ENCODE measurements at regions not wholly inside any gene's neighbourhood (a gene's known extent, or its start where the extent isn't known, plus 50 kb on each side); places are given as distances from the start of the nearest gene placed in this dataset.
"Not testable (repeated sequence)": the region's sequence is repeated elsewhere in the genome, so short reads cannot be mapped to it uniquely, and the experiment has no call there.

DNA sequence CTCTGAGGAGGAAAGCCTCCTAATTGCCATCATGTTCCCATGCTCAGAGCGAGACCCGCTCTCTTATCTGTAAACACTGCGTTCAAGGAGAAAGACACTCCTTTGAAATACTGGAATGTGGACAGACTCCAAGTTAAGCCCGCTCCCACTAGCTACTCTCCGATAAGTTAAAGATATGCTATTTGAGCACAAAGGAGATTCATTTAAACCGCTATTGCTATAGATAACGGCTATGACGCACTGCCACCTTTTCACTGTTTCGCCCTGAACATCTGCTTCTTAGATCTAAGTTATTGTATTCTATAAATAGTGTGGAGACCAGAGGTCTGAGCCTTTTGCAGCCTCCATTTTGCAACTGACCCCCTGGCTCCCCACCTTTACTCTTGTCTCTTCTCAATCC lies 82.3 kb downstream of the GPX5 start:
- H3K27me3 ChIP-seq (ENCODE audit: insufficient read depth, low read length), result peaks cover 67% of the 10 kb centered on the region
- no peaks in the 10 kb centered on the region for H3K9me3 ChIP-seq (ENCODE audit: low read depth, low read length)
- no peaks in the 10 kb centered on the region for H3K4me1 ChIP-seq (ENCODE audit: insufficient read depth, low read length)
- no peak overlapping the region for H3K4me3 ChIP-seq (ENCODE audit: low read length)

DNA sequence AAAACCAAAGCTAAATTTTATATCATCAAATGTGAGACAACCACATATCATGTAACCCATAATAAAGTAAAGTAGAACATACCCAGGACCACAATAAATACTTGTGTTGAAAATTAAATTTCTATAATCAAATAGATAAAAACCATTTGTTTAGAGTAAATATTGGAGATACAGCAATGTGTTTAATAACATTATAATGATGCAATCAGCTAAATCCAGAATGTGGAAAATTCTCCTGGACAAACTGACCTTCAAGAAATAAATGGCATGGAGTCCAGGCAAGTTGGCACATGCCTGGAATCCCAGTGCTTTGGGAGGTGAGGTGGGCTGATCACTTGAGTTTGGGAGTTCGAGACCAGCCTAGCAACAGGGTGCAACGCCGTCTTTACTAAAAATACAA lies 84.0 kb downstream of the GPX5 start:
- Histone ChIP-seq H3K27me3 (ENCODE audit: insufficient read depth, low read length) (peaks cover 62% of the 10 kb centered on the region), H3K9me3 (ENCODE audit: low read depth, low read length) (no peaks in the 10 kb centered on the region), H3K4me1 (ENCODE audit: insufficient read depth, low read length) (no peaks in the 10 kb centered on the region), H3K4me3 (ENCODE audit: low read length) (no peak overlapping the region)

DNA sequence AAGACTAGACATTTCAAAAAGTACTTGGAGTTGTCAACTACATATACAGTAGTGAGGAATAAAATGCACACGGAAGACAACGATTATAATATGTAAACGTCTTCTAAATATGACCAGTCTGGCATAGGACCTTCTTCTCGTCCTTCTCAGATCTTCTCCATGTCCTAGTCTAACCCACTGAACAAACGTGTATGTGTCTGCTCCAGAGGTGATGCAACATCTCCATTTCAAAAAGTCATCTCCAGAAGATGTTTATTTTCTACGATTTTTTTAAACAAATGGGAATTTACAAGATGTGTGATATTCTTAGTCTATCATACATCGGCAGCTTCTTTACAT lies 89.9 kb downstream of the GPX5 start:
- Histone ChIP-seq H3K4me3 (ENCODE audit: low read length) (no peak overlapping the region), H3K4me1 (ENCODE audit: insufficient read depth, low read length) (no peaks in the 10 kb centered on the region), H3K27me3 (ENCODE audit: insufficient read depth, low read length) (peaks cover 53% of the 10 kb centered on the region), H3K9me3 (ENCODE audit: low read depth, low read length) (no peaks in the 10 kb centered on the region)

DNA sequence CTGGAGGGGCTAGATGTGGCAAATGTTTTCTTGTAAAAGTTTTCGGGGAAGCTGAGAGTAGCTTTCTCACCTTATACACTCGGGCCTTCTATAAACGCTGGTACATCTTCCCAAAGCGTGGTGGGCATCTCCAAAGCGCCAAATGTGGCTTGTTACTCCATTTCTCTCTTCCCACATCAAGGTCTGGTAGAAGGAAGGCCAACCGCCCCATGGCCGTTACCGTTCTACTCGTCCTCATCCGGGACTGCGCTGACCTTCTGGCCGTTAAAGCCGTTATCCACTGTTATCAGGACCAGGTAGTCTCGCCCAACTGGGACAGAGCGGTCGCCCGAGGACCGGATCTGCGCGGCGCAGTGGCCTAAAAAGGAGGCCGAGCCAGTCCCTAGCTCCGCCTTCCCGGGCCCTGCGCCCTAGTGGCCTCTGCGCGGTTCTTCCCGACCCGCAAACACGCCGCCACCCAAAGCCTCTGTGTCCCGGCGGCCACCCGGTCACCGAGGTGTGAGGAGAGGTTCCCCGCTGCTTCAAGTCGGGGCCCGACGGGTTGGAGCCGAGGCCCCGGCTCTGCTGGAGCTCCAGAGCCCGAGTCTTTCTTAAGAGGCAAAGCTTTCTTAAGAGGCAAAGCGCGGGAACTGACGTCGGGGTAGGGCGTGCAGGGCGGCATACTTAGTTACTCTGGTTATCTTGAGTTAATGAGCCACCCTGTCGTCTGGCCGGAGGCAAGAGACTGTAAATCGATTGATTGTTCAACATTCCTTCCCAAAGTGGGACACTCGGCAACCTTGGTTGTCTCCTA lies 90.5 kb downstream of the GPX5 start:
- H3K4me3 ChIP-seq (ENCODE audit: low read length), result no peak overlapping the region
- no peaks in the 10 kb centered on the region for H3K4me1 ChIP-seq (ENCODE audit: insufficient read depth, low read length)
- H3K9me3 ChIP-seq (ENCODE audit: low read depth, low read length), result no peaks in the 10 kb centered on the region
- H3K27me3 ChIP-seq (ENCODE audit: insufficient read depth, low read length), result peaks cover 53% of the 10 kb centered on the region

DNA sequence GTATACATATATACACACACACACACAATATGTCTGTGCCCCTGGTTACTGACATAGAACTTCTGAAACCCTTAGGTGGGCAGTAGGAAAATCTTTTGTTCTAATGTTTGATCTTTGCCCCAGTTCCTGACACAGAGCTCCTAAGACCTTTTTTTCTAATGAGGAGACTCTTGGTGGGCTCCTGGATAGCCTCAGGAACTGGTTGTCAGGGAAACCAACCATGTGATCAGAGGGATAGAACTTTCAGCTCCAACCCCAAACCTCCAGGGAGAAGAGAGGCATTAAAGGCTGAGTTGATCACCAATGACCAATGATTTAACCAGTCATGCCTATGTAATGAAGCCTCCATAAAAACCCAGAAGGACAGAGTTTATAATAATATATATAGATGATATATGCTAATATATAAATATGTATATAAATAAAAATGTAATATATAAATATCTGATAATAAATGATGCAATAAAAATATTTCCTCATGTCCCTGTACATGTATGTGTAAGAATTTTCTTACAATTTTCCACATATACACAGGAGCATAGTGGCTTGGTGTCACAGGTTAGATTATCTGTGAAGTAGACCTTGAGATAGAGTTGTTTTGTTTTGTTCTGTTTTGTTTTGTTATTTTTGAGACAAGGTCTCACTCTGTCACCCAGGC lies 93.3 kb downstream of the GPX5 start:
- H3K4me1 ChIP-seq (ENCODE audit: insufficient read depth, low read length), result no peaks in the 10 kb centered on the region
- peaks cover 45% of the 10 kb centered on the region for H3K27me3 ChIP-seq (ENCODE audit: insufficient read depth, low read length)
- H3K4me3 ChIP-seq (ENCODE audit: low read length), result no peak overlapping the region
- H3K9me3 ChIP-seq (ENCODE audit: low read depth, low read length), result no peaks in the 10 kb centered on the region

DNA sequence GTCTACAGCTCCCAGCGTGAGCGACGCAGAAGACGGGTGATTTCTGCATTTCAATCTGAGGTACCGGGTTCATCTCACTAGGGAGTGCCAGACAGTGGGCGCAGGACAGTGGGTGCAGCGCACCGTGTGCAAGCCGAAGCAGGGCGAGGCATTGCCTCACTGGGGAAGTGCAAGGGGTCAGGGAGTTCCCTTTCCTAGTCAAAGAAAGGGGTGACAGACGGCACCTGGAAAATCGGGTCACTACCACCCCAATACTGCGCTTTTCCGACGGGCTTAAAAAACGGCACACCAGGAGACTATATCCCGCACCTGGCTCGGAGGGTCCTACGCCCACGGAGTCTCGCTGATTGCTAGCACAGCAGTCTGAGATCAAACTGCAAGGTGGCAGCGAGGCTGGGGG lies 95.6 kb downstream of the GPX5 start:
- not testable (repeated sequence) for H3K4me3 ChIP-seq (ENCODE audit: low read length); H3K9me3 ChIP-seq (ENCODE audit: low read depth, low read length); H3K4me1 ChIP-seq (ENCODE audit: insufficient read depth, low read length)
- H3K27me3 ChIP-seq (ENCODE audit: insufficient read depth, low read length), result peaks cover 28% of the 10 kb centered on the region

DNA sequence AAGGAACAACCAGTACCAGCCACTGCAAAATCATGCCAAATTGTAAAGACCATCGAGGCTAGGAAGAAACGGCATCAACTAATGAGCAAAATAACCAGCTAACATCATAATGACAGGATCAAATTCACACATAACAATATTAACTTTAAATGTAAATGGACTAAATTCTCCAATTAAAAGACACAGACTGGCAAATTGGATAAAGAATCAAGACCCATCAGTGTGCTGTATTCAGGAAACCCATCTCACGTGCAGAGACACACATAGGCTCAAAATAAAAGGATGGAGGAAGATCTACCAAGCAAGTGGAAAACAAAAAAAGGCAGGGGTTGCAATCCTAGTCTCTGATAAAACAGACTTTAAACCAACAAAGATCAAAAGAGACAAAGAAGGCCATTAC lies 97.6 kb downstream of the GPX5 start:
- H3K4me1 ChIP-seq (ENCODE audit: insufficient read depth, low read length); H3K4me3 ChIP-seq (ENCODE audit: low read length); H3K9me3 ChIP-seq (ENCODE audit: low read depth, low read length): not testable (repeated sequence)
- peaks cover 17% of the 10 kb centered on the region for H3K27me3 ChIP-seq (ENCODE audit: insufficient read depth, low read length)

DNA sequence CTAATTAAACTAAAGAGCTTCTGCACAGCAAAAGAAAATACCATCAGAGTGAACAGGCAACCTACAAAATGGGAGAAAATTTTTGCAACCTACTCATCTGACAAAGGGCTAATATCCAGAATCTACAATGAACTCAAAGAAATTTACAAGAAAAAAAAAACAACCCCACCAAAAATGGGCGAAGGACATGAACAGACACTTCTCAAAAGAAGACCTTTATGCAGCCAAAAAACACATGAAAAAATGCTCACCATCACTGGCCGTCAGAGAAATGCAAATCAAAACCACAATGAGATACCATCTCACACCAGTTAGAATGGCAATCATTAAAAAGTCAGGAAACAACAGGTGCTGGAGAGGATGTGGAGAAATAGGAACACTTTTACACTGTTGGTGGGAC lies 100.7 kb downstream of the GPX5 start:
- H3K9me3 ChIP-seq (ENCODE audit: low read depth, low read length); H3K27me3 ChIP-seq (ENCODE audit: insufficient read depth, low read length); H3K4me3 ChIP-seq (ENCODE audit: low read length); H3K4me1 ChIP-seq (ENCODE audit: insufficient read depth, low read length): not testable (repeated sequence)

DNA sequence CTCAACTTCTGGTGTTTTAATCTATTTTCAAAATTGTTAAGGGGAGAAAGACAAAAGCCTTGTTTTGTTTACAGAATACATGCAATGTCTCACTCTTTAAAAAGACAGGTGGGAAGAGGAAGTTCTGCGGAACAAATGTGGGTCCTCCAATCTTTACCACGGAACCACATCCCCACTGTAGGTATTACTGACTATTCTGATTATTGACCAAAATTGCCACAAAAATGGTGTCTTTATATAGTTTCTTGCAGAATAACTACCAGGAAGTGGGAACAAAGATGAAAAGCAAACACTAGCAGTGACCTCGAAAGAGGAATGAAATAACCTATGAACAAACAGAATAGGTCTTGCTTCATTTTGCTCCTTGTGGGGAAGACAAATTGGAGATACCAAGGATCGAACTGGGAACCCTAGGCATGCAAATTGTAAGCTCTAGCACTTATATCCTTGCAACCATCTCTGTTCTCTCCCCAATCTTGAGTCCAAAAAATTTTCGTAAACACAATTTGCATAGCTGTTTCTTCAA lies 106.7 kb downstream of the GPX5 start:
- no peak overlapping the region for H3K4me3 ChIP-seq (ENCODE audit: low read length)
- H3K4me1 ChIP-seq (ENCODE audit: insufficient read depth, low read length), result no peaks in the 10 kb centered on the region
- H3K27me3 ChIP-seq (ENCODE audit: insufficient read depth, low read length), result peaks cover 59% of the 10 kb centered on the region
- no peaks in the 10 kb centered on the region for H3K9me3 ChIP-seq (ENCODE audit: low read depth, low read length)

DNA sequence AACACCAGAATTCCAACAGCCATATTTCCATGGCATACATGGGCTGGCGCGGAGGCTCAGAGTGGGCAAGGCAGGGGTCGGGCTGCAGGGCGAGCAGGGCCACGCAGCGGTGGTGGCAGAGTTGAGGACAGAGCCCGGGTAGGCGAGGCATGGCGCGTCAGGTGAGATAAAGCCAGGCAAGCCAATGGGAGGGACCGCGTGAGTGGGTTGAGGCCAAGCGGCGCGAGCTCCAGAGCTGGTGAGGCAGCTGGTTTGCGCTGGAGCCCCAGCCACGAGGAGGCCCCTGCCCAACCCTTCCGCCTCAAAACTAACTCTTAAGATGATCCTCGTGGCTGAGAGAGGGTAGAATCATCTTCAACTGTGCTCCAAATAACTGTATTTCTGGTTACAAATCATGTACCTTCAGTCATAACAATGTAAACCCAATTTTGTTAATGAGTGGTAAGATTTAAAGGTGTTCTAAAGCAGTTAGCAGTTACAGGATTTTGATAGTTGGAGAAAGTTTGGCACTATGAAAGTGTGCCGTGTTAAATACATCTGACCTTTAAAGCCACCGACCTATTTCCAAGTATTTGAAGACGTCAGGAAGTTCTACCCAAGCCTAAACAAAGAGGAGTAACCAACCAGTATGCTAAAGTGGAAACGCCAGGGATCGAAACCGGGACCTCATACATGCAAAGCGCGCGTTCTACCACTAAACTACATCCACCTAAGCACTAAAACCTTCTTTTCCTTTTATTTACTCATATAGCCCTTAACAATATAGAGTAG lies 107.9 kb downstream of the GPX5 start:
- H3K4me1 ChIP-seq (ENCODE audit: insufficient read depth, low read length), result no peaks in the 10 kb centered on the region
- H3K4me3 ChIP-seq (ENCODE audit: low read length), result no peak overlapping the region
- H3K9me3 ChIP-seq (ENCODE audit: low read depth, low read length), result no peaks in the 10 kb centered on the region
- H3K27me3 ChIP-seq (ENCODE audit: insufficient read depth, low read length), result peaks cover 67% of the 10 kb centered on the region

DNA sequence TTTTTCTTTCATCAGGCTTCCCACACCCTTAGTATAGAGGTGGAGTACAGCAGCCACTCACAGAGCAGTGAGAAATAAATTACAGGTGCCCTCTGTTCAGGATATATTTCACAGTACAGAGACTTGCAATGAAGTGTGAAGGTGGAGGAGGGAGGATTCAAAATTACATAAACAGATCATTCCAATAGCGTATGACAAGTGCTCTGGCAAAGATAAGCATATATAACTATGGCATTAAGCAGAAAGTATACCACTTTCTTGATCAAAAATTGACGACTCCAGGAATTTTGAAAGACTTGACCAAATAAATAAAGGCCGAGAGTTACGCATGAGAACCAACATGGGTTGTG lies 108.7 kb downstream of the GPX5 start:
- Histone ChIP-seq H3K27me3 (ENCODE audit: insufficient read depth, low read length) (peaks cover 70% of the 10 kb centered on the region), H3K4me1 (ENCODE audit: insufficient read depth, low read length) (no peaks in the 10 kb centered on the region), H3K9me3 (ENCODE audit: low read depth, low read length) (no peaks in the 10 kb centered on the region), H3K4me3 (ENCODE audit: low read length) (no peak overlapping the region)

DNA sequence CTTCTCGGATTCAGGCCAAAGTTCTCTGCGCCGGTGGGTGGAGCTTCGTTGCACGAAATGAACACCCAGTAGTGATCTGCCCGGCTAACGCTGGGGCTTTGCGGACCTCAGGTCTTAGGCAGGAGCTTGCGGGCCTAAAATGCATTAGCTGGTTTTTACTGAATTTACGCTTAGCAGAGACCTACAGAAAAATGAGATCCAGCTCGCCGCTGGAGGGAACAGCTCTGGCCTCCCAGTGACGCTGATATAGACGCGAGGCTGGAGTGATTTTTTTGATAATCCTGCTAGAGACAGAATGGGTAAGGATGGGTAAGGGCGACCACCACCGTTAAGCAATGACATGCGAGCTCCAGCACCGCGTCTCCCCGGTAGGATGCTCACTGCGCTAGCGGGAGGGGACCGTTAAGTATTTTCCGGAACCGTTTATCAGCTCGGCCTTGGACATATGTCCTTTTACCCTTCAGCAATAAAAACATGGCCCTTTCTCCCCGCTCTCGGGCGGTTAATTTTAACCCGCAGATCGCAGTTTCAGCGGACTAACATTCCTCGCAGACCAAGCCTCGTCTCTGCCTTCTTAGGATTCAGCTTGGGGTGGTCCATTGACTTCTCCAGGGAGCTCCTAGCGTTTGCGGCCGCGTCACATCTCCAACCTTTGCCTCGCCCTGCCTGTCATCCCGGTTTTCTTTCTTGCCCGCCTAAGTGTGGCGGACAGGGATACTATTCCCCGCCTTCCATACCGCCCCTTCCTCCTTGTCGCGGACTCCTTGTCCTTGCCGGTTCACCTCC lies 109.3 kb downstream of the GPX5 start:
- Histone ChIP-seq H3K27me3 (ENCODE audit: insufficient read depth, low read length) (peaks cover 70% of the 10 kb centered on the region), H3K4me3 (ENCODE audit: low read length) (no peak overlapping the region), H3K9me3 (ENCODE audit: low read depth, low read length) (no peaks in the 10 kb centered on the region), H3K4me1 (ENCODE audit: insufficient read depth, low read length) (no peaks in the 10 kb centered on the region)

DNA sequence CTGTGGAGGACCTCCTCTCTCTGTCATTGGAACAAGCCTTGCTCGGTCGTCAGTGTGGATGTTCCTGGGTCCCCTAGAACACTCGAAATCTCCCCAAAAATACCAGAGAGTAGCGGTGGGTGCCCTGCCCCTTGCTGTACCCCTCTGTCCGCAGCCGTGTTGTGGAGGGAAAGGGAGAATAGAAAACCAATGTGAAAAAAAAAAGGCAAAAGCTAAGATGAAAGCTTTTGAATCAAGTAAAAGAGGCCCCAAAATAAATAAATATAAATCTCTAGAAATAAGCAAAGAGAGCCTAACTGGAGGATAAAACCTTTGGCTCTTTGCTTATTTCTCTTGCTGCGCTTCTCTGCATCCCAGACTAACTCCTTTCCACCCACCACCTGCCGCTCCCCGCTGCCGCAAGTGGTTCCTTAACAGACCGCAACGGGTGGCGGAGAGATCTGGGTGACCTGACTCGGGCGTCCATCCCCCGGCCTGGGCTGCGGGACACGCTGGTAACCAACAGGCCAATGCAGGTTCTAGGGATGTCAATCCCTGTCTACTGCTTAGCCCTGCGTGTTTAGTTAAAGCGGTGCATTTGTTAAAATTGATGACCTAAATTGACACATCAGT lies 110.0 kb downstream of the GPX5 start:
- H3K4me1 ChIP-seq (ENCODE audit: insufficient read depth, low read length), result no peaks in the 10 kb centered on the region
- peaks cover 66% of the 10 kb centered on the region for H3K27me3 ChIP-seq (ENCODE audit: insufficient read depth, low read length)
- no peak overlapping the region for H3K4me3 ChIP-seq (ENCODE audit: low read length)
- no peaks in the 10 kb centered on the region for H3K9me3 ChIP-seq (ENCODE audit: low read depth, low read length)

DNA sequence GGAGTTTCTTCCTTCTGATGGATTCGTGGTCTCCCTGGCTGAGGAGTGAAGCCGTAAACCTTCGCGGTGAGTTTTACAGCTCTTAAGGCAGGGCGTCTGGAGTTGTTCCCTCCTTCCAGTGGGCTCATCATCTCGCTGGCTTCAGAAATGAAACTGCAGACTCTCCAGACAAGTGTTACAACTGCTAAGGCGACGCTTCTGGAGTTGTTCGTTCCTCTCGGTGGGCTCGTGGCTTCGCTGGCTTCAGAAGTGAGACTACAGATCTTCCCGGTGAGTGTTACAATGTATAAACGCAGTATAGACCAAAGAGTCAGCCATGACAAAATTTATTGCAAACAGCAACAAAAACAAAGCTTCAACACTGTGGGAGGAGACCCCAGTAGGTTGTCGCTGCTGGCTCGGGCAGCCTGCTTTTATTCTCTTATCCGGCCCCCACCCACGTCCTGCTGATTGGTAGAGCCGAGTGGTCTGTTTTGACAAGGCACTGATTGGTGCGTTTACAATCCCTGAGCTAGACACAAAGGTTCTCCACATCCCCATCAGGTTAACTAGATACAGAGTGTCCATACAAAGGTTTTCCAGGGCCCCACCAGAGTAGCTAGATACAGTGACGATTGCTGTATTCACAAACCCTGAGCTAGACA lies 113.2 kb downstream of the GPX5 start:
- no peaks in the 10 kb centered on the region for H3K9me3 ChIP-seq (ENCODE audit: low read depth, low read length)
- H3K27me3 ChIP-seq (ENCODE audit: insufficient read depth, low read length), result peaks cover 54% of the 10 kb centered on the region
- H3K4me3 ChIP-seq (ENCODE audit: low read length), result no peak overlapping the region
- H3K4me1 ChIP-seq (ENCODE audit: insufficient read depth, low read length), result no peaks in the 10 kb centered on the region

Measured in mononuclear cell (primary cell).